Stimulated activated CD8-positive, alpha-beta memory T cell treated with anti-CD3 and anti-CD28 coated beads, Interleukin-15, amount 100 ng/mL, for 1 hour (primary cell): ENCODE measurements at regions not wholly inside any gene's neighbourhood (a gene's known extent, or its start where the extent isn't known, plus 50 kb on each side); places are given as distances from the start of the nearest gene placed in this dataset.

Experiments used
- DNase-seq: peaks from one replicate; pipeline ENCODE4 v3.0.0-alpha.2; 2020; ENCODE audit warnings: low read depth

DNA sequence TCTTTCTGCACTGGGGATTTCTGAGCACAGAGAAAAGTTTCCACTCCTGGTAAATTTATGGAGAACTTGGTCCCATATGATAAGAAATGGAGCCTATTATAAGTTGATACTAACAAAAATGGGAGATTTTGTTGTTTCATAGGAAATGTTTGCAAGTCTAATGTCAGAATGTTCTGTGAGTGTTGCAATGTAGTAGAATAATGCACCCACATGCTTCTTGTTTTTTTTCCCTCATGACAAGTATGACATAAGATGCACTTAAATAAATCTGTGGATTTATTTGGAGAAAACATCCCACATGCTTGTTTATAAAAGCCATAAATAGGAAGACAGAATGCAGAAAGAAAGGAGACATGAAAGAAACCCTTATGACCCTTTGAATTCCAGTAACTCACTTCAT lies 50.8 kb upstream of the KCNJ6 start:
- no peak for DNase-seq

DNA sequence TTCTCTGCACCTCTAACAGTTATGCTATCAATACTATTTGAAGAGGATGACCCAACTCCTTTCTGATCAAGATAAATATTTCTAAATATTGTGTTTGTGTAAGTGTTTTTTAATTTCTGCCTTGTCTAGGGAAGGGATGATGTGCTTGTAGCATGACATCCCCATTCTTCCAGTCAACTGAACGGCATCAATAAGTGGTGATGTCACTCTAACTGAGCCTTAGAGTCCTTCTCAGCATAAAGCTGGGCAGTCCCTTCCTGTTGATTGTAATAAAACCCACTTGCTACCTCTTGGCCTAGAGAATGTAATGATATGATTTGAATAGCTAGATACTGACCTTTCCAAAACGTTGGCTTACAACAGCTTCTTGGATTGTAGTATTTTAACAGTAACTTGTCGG lies 52.5 kb upstream of the KCNJ6 start:
- no peak for DNase-seq

DNA sequence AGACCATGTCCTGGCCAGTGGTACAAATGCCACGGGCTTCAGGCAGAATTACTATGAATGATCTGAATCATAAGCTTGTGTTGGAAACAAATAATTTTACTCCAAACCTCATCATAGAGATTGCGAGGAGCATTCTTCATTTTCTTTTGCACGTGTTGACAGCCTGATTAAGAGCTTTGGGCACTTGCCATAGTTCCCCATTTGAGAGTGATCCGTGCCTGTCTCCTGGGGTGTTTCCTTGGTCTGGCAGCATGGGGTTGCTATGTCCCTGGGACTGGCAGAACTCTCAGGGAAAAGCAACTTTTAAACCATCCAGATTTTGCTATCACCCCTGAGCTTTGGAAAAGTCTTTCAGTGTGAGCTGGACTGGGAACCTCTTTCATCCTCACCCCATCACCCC lies 54.3 kb upstream of the KCNJ6 start:
- DNase-seq: no peak

DNA sequence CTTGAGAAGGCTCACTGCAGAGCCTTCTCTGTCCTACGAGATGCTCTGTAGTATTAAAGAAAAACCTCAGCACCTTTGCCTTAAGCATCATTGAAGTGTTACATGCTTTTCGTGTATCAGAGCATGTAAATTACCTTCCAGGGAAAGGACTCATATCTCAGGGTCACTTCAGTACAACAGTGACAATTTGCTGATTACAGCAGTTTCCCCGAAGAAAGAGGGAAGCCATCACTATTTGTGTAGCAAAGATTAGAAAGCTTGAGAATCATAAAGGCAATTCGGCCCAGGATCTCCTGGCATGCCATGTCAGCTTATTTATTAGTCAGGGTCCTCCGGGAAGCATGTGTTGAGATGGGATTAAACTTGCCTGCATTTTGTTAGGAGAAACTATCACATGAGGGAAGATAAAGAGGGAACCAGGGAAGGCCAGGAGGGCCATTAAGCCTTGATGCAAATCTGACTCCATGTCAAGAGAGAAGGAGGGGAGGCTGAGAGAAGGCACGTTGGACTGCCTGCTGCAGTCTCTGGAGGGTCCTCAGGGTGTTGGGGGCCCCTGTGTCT lies 55.2 kb upstream of the KCNJ6 start:
- DNase-seq: no peak

DNA sequence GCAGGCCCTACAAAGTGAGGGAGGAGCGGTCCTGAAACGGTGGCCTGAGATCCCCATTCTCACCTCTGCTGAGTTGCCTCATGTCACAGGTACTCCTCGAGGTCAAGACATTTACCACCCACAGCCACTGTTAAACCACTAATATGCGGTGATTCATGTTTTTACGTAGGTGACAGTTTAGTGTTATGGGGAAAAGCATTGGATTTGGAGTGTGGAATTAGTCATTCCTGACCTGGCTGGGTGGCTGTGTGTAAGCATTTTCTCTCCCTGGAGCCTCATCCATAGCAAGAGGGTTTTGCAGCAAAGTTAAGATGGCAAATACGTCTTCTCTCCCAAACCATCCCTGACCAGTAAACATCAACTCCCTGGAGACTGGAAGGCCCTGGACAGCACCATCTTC lies 57.8 kb upstream of the KCNJ6 start:
- no peak for DNase-seq

DNA sequence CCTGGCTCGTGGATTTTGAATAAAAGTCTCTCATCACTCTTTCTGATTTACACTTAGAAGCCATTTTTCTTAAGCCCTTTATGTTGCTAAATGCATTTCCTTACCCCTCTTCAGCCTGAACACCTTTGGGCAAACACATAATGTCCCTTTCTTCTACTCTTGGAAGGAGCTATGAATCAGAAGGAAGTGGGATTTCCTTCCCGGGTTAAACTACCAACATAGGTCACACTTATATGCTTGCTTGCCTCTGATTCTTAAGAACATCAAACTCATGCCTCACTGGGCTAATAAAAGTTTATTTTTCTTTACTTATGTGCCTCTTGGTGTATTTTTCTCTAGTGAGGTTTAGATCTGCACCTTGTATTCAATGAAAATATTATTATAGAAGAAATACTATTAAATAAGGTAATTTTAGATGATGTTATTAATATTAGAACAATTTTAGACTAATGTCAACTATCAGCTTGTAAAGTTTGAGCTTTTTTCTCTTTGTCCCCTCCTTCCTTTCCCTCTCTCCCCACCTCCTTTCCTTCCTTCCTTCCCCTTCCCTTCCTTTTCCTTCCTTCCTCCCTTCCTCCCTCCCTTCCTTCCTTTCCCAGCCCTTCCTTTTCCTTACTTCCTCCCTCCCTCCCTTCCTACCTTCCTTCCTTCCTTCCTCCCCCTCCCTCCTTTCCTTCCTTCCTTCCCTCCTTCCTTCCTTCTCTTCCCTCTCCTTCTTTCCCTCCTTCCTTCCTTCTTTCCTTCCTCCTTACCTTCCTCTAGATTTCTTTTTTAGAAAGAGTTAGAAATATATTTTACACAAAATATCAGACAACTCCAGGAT lies 66.5 kb upstream of the KCNJ6 start:
- no peak for DNase-seq

DNA sequence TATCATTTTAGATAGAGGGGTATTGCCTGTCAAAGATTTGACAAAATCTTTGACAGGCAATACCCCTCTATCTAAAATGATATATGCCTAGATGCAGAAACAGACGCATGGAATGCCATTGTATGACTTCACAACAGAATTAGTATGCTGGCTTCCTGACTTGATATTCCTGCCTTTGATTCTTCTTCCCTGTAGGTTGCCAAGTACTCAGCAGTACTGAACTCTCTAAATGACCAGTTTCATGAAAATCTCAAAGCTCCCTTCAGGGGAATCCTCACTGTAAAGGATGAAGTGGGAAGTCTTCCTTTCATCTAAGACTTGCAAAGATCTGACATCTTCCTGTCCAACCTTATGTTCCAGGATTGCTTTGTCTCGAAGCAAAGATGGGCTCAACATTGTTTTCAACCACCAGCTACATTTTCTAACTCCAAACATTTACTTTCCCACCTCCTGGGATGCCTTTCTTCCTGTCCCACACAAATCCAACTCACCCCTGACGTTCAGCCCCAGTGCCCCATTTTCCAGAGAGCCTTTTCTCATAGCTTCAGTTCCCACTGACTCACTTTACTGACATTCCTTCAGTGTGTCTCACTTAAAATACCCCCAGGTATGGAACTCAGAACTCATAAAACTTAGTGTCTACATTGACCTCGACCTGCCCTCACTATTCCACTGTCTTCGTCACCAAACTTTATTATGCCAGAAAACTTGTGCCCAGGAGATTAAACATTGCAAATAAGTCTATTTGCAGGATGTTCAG lies 67.3 kb upstream of the KCNJ6 start:
- no peak for DNase-seq

DNA sequence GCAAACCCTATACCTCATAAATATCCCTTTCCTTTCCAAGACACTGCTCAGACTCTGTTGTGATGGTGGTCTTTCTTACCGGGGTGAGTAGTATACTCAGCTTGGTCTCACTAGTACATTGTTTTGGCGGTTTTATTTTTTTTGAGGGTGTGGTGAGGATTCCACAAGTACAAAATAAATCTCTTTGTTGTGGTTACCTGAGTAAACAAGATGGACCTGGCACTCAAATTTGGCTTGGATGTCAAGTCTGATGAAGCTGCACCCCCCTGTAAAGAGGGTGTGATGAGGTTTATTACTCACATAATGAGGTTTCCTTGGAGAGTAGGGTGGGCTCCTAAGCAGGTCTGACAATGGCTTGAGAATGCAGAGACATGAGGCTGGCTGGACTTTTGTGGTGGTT lies 68.2 kb upstream of the KCNJ6 start:
- DNase-seq: no peak

DNA sequence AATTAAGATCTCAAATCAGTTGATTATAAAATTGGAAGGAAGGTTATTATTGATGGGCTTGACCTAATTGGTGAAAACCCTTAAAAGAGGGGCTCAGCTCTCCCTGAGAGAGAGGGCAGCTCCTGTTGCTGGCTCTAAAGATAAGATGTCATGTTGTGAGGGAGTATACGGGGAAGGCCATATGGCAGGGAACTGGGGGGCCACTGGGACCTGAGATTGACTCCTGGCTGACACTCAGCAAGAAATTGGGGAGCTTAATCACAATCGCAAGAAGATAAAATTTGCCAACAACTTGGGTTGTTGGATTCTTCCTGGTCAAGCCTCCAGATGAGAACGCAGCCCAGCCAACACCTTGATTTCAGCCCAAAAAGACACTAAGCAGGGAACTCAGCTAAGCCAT lies 69.7 kb upstream of the KCNJ6 start:
- no peak for DNase-seq

DNA sequence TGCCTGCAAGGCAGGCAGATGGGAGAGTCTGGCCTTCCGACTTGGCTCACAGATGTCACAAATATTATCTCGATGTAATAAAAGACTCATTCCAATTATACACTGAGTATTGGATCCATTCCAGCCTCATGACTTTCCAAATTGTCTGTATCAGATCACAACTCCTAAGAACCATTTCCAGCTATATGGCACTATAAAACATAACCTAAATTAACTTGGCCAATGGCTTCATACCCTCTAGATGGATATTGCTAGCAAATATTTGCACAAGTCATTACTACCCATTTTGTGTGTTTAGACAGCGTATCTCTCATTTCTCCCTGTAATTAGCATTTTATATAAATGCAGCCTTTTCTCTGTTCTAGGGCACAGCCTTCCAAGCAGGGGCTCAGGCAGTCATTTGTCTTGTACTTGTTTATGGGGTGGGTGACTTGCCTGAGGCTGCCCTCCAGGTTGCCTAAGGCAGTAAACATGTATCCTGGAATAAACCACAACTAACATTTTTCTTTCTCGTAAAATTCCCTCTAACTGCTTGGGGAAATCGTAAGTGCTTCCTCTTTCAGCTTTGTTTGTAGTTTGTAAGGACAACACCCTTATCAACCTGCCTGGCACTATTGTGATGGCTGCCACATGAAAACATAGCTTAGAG lies 70.6 kb upstream of the KCNJ6 start:
- DNase-seq: no peak

DNA sequence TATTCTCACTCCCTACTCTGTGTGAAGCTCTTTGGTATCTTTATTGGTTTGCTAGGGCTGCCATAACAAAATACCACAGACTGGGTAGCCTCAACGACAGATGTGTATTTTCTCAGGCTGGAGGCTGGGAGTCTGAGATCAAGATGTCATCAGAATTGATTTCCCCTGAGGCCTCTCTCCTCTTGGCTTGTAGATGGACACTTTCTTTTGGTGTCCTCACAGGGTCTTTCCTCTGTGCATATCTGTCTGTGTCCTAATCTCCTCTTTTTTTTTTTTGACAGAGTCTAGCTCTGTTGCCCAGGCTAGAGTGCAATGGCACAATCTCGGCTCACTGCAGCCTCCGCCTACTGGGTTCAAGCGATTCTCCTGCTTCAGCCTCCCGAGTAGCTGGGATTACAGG lies 71.4 kb upstream of the KCNJ6 start:
- DNase-seq: no peak

DNA sequence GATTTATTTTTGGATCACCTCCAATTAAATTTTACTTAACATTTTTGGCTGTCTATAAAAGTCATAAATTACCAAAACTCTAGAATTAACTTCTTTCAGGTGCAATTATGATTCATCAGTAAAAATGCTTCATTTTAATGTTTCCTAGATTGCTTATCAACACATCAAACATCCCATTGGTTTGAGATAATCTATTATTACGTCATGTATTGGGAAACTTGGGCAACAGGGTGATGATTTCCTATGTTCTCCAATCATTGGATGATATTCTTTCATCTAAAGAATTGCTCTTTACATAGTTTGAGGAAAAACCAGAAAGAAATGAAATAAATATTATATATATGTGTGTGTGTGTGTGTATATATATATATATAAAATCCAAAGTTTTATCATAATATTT lies 76.8 kb upstream of the KCNJ6 start:
- DNase-seq: no peak

DNA sequence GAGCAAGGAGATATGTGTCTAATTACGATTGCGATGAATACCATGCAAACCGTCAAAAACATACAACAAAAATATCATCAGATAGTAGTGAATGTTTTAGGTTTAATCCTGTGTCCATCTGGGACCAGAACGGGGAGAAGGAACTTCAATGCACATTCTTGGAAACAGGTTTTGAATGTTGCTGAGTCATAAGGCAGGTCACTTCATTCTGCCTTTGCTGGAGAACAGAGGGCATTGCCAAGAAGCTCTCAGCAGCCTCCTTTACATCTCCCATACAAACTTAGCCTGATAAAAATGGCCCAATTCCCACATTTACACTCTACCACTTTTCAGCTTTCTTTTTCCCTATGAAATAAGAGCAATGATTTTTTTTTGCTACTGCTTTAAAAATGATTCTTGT lies 78.0 kb upstream of the KCNJ6 start:
- DNase-seq: no peak

DNA sequence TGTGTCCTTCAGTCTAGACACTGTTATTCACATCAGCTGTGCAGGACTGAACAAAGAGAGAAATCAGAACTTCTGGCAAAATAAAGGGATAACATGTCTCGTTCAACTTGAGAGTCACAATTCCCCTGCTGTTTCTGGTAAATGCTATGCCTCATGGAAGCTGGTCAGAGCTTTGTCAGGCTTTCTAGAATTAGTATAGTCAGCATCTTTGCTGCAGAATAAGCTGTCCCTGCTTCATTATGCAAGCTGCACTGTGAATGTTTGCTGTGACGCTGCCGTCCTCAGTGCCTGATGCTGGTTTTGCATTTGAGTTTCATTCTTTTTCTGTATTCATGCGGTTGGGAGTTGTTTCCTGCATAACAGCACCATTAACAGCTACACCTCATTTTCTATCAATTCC lies 96.4 kb upstream of the KCNJ6 start:
- DNase-seq: no peak

DNA sequence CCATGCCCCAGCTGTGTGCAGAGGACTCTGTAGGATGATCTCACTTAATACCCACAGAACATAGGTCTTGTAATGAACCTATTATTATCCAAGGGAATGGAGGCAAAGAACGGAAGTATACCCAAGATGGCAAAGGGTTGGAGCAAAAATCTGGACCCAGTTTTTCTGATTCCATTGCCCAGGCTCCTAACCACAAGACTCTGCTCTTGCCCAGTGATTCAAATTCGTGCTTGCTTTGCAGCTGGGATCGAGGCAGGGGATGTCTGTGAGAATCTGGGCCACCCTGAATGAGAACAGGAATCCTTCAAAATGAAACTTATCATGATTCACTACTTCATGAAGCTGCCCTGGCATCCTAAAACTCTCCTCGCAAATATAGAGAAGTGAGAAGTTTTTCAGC lies 97.5 kb upstream of the KCNJ6 start:
- no peak for DNase-seq

DNA sequence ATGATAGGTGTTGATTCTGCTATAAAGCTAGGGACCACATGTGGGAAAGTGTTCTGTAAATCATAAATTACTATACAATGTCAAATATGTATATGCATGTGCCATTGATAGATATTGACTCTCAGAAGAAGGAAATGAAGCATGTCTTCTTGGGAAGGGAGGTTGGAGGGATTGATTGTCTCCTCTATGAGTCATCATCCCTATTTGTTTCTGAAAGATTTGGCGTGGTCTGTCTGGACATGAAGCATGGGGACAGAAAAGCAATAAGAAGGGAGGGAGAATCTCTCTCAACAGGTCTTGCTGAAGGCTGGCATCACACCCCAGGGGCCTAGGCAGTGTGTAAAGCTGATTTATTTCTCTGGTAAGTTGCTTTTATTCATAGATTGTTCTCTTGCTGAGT lies 98.0 kb upstream of the KCNJ6 start:
- DNase-seq: no peak

DNA sequence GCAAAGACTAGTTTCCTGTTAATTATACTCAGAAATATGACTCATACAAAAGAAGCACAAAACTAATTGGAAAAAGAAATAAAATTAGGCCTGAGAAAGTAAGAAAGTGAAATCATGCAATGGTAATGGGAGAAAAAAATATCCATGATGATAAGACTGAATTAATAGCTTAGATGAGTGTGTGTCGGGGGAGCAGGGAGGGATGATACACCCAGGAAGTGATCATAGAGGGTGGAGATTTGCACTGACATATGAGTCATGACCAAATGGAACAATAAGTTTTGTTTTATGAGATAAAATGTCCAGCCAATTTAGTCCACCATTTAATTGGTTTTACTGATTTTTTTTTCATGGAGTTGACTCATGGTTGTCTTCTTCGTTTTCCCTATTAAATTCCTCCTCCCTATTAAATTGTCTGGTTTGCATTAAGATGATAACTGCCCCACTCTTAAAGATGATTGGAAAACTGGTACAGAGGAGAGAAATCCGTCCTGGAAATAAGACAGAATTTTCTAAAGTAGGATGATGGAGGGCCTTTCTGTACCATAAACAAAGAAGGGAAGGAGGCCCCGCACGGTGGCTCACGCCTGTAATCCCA lies 111.7 kb upstream of the KCNJ6 start:
- no peak for DNase-seq

DNA sequence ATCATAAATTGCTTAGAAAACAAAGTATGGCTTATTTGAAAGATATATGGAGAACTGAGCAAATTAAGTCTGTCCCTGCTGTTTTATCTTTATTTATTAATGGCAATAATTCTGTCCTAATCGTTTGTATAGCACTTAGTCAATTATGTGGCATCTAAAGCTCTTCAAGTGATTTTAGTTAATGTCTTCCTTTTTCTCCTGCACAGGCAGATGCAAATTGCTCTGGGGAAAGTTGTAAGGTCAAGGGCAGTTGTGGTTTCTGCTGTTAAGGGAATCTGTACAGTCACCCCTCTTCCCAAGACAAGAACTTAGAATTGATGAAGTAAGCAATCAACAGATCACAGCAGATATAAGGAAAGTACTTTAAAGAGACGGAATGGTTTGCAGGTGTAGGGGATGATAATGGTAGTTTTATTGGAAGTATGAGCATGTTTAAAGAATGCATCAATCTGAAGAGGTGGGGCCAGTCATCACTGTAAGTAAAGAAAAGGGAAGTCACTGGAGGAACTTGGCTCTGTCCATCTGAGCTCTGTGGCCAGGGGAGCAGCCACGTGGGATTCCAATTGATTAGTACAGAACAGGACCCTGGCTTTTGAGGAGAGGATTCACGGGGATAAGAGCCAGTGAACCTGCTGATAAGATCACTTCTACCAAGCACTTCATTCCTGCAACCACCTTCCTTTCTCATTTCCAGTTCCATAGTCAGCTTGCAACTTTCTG lies 116.0 kb upstream of the KCNJ6 start:
- no peak for DNase-seq

DNA sequence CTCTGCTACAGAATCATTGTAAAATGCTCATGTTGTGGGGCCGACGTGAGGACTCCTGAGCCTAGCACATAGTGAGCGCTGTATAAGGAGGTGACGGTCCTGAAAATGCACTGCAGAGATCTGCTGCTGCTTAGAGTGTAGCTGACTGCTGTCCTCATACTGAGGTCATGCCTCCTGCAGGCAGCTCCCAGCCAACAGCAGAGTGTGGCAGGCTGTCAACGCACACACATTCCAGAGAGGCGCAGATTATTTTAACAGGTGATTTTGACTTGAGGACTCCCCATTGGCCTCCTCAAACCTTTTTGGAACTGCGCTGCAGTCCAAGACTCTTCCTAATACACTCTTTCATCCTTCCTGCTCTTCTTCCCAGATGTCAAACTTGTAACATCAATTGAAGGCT lies 119.8 kb upstream of the KCNJ6 start:
- no peak for DNase-seq

DNA sequence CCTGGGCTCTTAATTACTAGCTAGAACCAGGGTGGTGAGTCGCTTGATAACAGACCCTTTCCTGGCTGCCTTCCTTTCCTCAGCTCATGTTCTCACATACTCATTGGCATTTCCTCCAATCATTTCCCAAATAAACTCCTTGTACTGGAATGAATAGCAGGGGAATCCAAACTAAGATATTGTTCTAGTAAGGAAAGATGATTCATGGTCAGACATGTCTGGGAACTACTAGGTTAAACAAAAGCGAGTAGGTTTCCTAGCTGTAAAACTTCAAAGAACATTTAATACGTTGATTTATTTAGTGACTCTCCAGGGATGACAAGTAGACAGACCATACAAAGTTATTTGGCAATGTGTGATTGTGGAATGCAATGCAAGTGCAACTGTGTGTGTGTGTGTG lies 121.2 kb upstream of the KCNJ6 start:
- no peak for DNase-seq

DNA sequence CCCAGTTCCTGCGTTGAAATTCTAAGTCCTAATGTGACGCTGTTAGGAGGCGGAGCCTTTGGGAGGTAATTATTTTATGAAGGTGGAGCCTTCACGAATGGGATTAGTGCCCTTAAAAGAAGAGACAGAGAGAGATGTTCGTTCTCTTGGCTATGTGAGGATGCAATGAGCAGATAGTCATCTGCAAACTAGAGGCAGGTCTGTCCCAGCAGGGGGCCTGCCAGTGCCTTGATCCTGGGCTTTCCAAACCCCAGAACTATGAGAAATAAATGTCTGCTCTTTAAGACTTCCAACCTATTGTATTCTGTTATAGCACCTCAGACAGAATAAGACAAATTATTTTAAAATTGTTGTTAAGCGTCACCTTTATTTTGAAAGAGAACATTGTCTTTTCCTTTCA lies 123.1 kb upstream of the KCNJ6 start:
- no peak for DNase-seq

DNA sequence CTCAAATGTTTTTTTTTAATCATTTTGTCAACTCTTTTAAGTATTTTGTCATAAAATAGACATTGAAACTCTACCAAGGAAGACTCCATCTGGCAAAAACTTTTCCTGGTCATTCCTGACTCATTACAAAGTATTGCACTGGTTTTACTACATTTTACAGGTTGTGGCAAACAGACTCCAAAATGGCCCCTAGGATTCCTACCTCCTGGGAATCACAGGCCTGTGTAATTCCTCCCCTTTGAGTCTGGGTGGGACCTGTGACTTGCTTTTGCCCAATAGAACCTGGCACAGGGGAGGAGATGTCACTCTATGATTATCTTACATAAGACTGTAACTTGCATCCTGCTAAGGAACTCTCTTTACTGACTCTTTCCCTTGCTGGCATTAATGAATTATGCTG lies 123.6 kb upstream of the KCNJ6 start:
- DNase-seq: no peak
